GM23338 (cell line): ENCODE measurements at regions not wholly inside any gene's neighbourhood (a gene's known extent, or its start where the extent isn't known, plus 50 kb on each side); places are given as distances from the start of the nearest gene placed in this dataset.

Experiments used
- ATAC-seq: fragments of 200-7000 bp; cut with Tn5 transposase; 3 replicates; pipeline ENCODE4 v1.9.1; 2020
- DNase-seq: peaks from one replicate; pipeline ENCODE4 v3.0.0-alpha.2; 2015; ENCODE audit warnings: low spot score
- H2AFZ ChIP-seq: fragments of 200-600 bp; sonication (generic); 2 replicates; pipeline ENCODE4 v1.8.0; 2016; ENCODE audit warnings: antibody characterized with exemption, mild to moderate bottlenecking, moderate library complexity
- H3F3A ChIP-seq: fragments of 200-600 bp; sonication (generic); replicated peaks from 2 replicates; pipeline ENCODE4 v1.8.0; 2017; ENCODE audit warnings: antibody characterized with exemption, mixed run types, low read depth
- H3K27ac ChIP-seq: fragments of 200-600 bp; sonication (generic); 2 replicates; pipeline ENCODE4 v1.6.1; 2016; ENCODE audit warnings: low read depth
- H3K27me3 ChIP-seq: fragments of 200-600 bp; sonication (generic); 2 replicates; pipeline ENCODE4 v1.8.0; 2016; ENCODE audit warnings: mild to moderate bottlenecking, mixed run types, moderate library complexity; ENCODE audit not compliant: insufficient read depth
- H3K36me3 ChIP-seq: fragments of 200-600 bp; sonication (generic); 2 replicates; pipeline ENCODE4 v1.8.0; 2016; ENCODE audit warnings: mild to moderate bottlenecking; ENCODE audit not compliant: insufficient read depth
- H3K4me1 ChIP-seq: fragments of 200-600 bp; sonication (generic); 2 replicates; pipeline ENCODE4 v1.8.0; 2016; ENCODE audit warnings: mild to moderate bottlenecking, moderate library complexity; ENCODE audit not compliant: insufficient read depth
- H3K4me2 ChIP-seq: fragments of 200-600 bp; sonication (generic); 2 replicates; pipeline ENCODE4 v1.7.1; 2017; ENCODE audit warnings: mixed run types
- H3K4me3 ChIP-seq: fragments of 200-600 bp; sonication (generic); 2 replicates; pipeline ENCODE4 v1.6.1; 2016; ENCODE audit warnings: mixed run types
- H3K79me2 ChIP-seq: fragments of 200-600 bp; sonication (generic); replicated peaks from 2 replicates; pipeline ENCODE4 v1.8.0; 2017; ENCODE audit warnings: mild to moderate bottlenecking; ENCODE audit not compliant: insufficient read depth
- H3K9me2 ChIP-seq: fragments of 200-600 bp; sonication (generic); 2 replicates; pipeline ENCODE4 v1.8.0; 2017; ENCODE audit not compliant: insufficient read depth
- H4K20me1 ChIP-seq: fragments of 200-600 bp; sonication (generic); replicated peaks from 2 replicates; pipeline ENCODE4 v1.8.0; 2017; ENCODE audit warnings: mild to moderate bottlenecking; ENCODE audit not compliant: insufficient read depth
- H3K27ac Mint-ChIP-seq: 2 replicates; pipeline ENCODE4 v1.8.0; 2020; ENCODE audit warnings: inconsistent platforms, mild to moderate bottlenecking, moderate library complexity, mixed read lengths
- H3K27me3 Mint-ChIP-seq: 3 replicates; pipeline ENCODE4 v1.8.0; 2022; ENCODE audit warnings: low read depth, mild to moderate bottlenecking, moderate library complexity, mixed read lengths, inconsistent platforms; ENCODE audit not compliant: insufficient read depth, poor library complexity
- H3K36me3 Mint-ChIP-seq: 3 replicates; pipeline ENCODE4 v1.8.0; 2021; ENCODE audit warnings: low read depth, mild to moderate bottlenecking, inconsistent platforms, moderate library complexity, mixed read lengths
- H3K4me1 Mint-ChIP-seq: 3 replicates; pipeline ENCODE4 v1.8.0; 2020; ENCODE audit warnings: mild to moderate bottlenecking, inconsistent platforms, mixed read lengths
- H3K4me3 Mint-ChIP-seq: 3 replicates; pipeline ENCODE4 v1.8.0; 2021; ENCODE audit warnings: moderate library complexity, mild to moderate bottlenecking, inconsistent platforms, mixed read lengths
- H3K9me3 Mint-ChIP-seq: 3 replicates; pipeline ENCODE4 v1.8.0; 2020; ENCODE audit warnings: moderate library complexity, mild to moderate bottlenecking, inconsistent platforms, mixed read lengths
- CREB1 ChIP-seq: fragments of 250-450 bp; sonication (Bioruptor Pico); IDR thresholded peaks from 2 replicates; pipeline ENCODE4 v1.5.0; 2020; ENCODE audit warnings: low read depth, mild to moderate bottlenecking, moderate library complexity
- EZH2phosphoT487 ChIP-seq: fragments of 200-600 bp; sonication (generic); IDR thresholded peaks from one replicate; pipeline ENCODE4 v1.8.1; 2018; ENCODE audit warnings: antibody characterized with exemption; ENCODE audit not compliant: unreplicated experiment
- JUNB ChIP-seq: IDR thresholded peaks from one replicate; pipeline ENCODE4 v1.6.1; 2016; ENCODE audit warnings: antibody characterized with exemption; ENCODE audit not compliant: unreplicated experiment
- NANOG ChIP-seq: IDR thresholded peaks from 2 replicates; pipeline ENCODE4 v1.6.1; 2016; ENCODE audit warnings: antibody characterized with exemption, borderline replicate concordance
- POLR2AphosphoS5 ChIP-seq: IDR thresholded peaks from 2 replicates; pipeline ENCODE4 v1.6.1; 2016; ENCODE audit warnings: antibody characterized with exemption, low read depth
- STAT1 ChIP-seq: IDR thresholded peaks from one replicate; pipeline ENCODE4 v1.6.1; 2016; ENCODE audit warnings: antibody characterized with exemption; ENCODE audit not compliant: unreplicated experiment
- ZNF331 ChIP-seq: fragments of 250-450 bp; sonication (Bioruptor Pico); IDR thresholded peaks from 2 replicates; pipeline ENCODE4 v1.5.0; 2020; ENCODE audit warnings: low read depth, mild to moderate bottlenecking, moderate library complexity
- TF ChIP-seq, protein P1 (sequence below): IDR thresholded peaks from 2 replicates; pipeline ENCODE4 v1.6.1; 2016; ENCODE audit warnings: antibody characterized with exemption
- TF ChIP-seq, protein P2 (sequence below): IDR thresholded peaks from one replicate; pipeline ENCODE4 v1.6.1; 2018; ENCODE audit warnings: antibody characterized with exemption; ENCODE audit not compliant: unreplicated experiment

- Histone ChIP-seq H2AFZ (no peak overlapping the region), H3K4me2 (no peak overlapping the region), H3K4me1 (peaks cover 16% of the 10 kb centered on the region), H3K79me2 (no peaks in the 10 kb centered on the region), H3K9me2 (peaks cover 5% of the 10 kb centered on the region; the same call in 1 of the 2 replicates), H3K4me3 (no peak overlapping the region), H3K27ac (no peak overlapping the region), H3K27me3 (no peaks in the 10 kb centered on the region), H3K36me3 (no peaks in the 10 kb centered on the region), H3F3A (no peaks in the 10 kb centered on the region), H4K20me1 (no peaks in the 10 kb centered on the region)
- Mint-ChIP-seq H3K4me3 (no peak overlapping the region), H3K27me3 (peaks cover 10% of the 10 kb centered on the region), H3K4me1 (peaks cover 27% of the 10 kb centered on the region), H3K36me3 (peaks cover 6% of the 10 kb centered on the region), H3K27ac (no peak overlapping the region), H3K9me3 (peaks cover 13% of the 10 kb centered on the region)
- no peak for DNase-seq
- TF ChIP-seq NANOG (no peak), JUNB (no peak), POLR2AphosphoS5 (no peak)
- TF ChIP-seq, protein P1, sequence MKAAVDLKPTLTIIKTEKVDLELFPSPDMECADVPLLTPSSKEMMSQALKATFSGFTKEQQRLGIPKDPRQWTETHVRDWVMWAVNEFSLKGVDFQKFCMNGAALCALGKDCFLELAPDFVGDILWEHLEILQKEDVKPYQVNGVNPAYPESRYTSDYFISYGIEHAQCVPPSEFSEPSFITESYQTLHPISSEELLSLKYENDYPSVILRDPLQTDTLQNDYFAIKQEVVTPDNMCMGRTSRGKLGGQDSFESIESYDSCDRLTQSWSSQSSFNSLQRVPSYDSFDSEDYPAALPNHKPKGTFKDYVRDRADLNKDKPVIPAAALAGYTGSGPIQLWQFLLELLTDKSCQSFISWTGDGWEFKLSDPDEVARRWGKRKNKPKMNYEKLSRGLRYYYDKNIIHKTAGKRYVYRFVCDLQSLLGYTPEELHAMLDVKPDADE: no peak
- no peak for ATAC-seq
These were observed 73.2 kb upstream of the DUSP22 start for GRCh38 chr6:219019-219570.

DNA sequence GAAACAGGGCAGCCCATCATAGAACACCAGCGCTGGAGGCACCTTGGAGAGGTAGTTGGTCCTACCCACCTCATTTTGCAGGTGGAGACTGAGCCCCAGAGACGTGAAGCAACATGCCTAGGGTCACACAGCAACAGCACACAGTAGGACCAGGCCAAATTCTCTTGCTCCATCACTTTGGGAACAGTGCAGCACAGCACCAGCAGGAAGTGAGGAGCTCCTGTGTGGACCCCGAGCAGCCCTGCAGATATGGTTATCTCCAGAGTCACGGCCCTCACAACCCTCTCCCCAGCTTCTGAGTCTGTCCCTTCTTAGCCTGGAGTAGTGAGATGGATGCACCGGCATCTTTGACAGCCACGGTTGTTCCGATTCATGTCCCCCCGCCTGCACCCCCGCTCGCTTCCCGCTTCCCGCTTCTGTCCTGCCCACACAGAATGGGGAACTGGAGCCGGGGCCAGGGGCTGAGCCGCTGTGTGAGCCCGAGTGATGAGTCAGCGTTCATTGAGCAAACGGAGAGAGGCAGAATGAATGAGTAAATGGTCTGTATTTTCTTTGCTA is 72.6 kb upstream of the DUSP22 start:
- H3K27ac ChIP-seq: no peak overlapping the region
- Mint-ChIP-seq H3K27ac (peak overlapping the region; percentile 55; the same call in 1 of the 2 replicates), H3K9me3 (peaks cover 7% of the 10 kb centered on the region), H3K4me1 (peaks cover 27% of the 10 kb centered on the region), H3K36me3 (peaks cover under 1% of the 10 kb centered on the region; the same call in 2 of the 3 replicates), H3K27me3 (peaks cover 13% of the 10 kb centered on the region), H3K4me3 (no peak overlapping the region)
- H3K79me2 ChIP-seq: no peaks in the 10 kb centered on the region
- peaks cover 16% of the 10 kb centered on the region for H3K4me1 ChIP-seq
- H3K4me2 ChIP-seq: no peak overlapping the region
- no peaks in the 10 kb centered on the region for H4K20me1 ChIP-seq
- no peaks in the 10 kb centered on the region for H3K27me3 ChIP-seq
- DNase-seq (peak; percentile 37), ATAC-seq (peak; percentile 70)
- H3K9me2 ChIP-seq: peaks cover 5% of the 10 kb centered on the region; the same call in 1 of the 2 replicates
- H3K36me3 ChIP-seq: no peaks in the 10 kb centered on the region
- no peak overlapping the region for H3K4me3 ChIP-seq
- peak overlapping the region; percentile 72 for H2AFZ ChIP-seq
- no peaks in the 10 kb centered on the region for H3F3A ChIP-seq
- TF ChIP-seq, protein P2, sequence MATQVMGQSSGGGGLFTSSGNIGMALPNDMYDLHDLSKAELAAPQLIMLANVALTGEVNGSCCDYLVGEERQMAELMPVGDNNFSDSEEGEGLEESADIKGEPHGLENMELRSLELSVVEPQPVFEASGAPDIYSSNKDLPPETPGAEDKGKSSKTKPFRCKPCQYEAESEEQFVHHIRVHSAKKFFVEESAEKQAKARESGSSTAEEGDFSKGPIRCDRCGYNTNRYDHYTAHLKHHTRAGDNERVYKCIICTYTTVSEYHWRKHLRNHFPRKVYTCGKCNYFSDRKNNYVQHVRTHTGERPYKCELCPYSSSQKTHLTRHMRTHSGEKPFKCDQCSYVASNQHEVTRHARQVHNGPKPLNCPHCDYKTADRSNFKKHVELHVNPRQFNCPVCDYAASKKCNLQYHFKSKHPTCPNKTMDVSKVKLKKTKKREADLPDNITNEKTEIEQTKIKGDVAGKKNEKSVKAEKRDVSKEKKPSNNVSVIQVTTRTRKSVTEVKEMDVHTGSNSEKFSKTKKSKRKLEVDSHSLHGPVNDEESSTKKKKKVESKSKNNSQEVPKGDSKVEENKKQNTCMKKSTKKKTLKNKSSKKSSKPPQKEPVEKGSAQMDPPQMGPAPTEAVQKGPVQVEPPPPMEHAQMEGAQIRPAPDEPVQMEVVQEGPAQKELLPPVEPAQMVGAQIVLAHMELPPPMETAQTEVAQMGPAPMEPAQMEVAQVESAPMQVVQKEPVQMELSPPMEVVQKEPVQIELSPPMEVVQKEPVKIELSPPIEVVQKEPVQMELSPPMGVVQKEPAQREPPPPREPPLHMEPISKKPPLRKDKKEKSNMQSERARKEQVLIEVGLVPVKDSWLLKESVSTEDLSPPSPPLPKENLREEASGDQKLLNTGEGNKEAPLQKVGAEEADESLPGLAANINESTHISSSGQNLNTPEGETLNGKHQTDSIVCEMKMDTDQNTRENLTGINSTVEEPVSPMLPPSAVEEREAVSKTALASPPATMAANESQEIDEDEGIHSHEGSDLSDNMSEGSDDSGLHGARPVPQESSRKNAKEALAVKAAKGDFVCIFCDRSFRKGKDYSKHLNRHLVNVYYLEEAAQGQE: no peak
- TF ChIP-seq, protein P1: no peak
- TF ChIP-seq EZH2phosphoT487 (no peak), JUNB (no peak), STAT1 (no peak), CREB1 (no peak), POLR2AphosphoS5 (no peak), NANOG (no peak), ZNF331 (no peak)
